ENCODE measurements at regions not wholly inside any gene's neighbourhood (a gene's known extent, or its start where the extent isn't known, plus 50 kb on each side); places are given as distances from the start of the nearest gene placed in this dataset.
A peak's percentile ranks its signal among the peaks of the same experiment; 100 is the strongest.

DNA sequence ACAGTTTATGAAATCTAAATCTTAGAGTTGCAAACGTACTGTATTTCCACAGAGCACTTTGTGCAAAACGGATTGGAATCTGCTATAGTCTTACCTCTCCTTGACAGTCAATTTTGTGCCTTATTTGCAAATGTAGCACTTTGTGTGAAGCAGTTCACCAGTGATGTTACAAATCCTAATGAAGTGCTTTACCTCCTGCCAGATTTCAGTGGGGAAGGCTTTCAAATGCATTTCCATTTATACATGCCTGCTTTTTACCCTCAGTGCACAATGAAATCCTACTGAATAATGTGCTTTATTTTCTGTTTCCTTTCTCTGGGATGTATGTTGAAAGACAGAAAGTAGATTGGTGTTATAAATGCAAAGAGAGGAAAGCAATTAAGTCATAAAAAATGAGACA lies 2141.6 kb upstream of the C9orf72 start:
- Mint-ChIP-seq H3K4me3 (no peak overlapping the region), H3K36me3 (ENCODE audit: insufficient read depth in 1 of 3, low read depth in 3 of 3) (no peaks in the 10 kb centered on the region), H3K27ac (peak overlapping the region in 1 of 3 experiments; percentile 14; a peak in 2 of 7 replicates), H3K4me1 (peaks cover 8 to 11% of the 10 kb centered on the region in 2 experiments), H3K27me3 (ENCODE audit: low read depth) (no peaks in the 10 kb centered on the region), H3K9me3 (no peaks in the 10 kb centered on the region)
- no peak overlapping the region for H3K4ac ChIP-seq (ENCODE audit: low read depth, low read length)
- H3K56ac ChIP-seq (ENCODE audit: insufficient read length, low read depth, low read length): no peak overlapping the region
- H4K8ac ChIP-seq (replicated peaks; ENCODE audit: insufficient read length, low read depth, low read length): no peak overlapping the region
- no peaks in the 10 kb centered on the region for H4K20me1 ChIP-seq (ENCODE audit: control insufficient read depth, insufficient read depth, insufficient read length)
- H2BK15ac ChIP-seq (ENCODE audit: low read depth, low read length): no peak overlapping the region
- H2BK12ac ChIP-seq (ENCODE audit: insufficient read length, low read depth, low read length): no peak overlapping the region
- H3K4me1 ChIP-seq (ENCODE audit: insufficient read depth, low read length): peaks cover 2% of the 10 kb centered on the region; the same call in 1 of the 2 replicates
- H3K27ac ChIP-seq (ENCODE audit: insufficient read length, low read depth, low read length): no peak overlapping the region
- DNase-seq: no peak
- no peaks in the 10 kb centered on the region for H3K23me2 ChIP-seq (ENCODE audit: insufficient read length, low read depth, low read length, poor library complexity, severe bottlenecking)
- H3K9me3 ChIP-seq (ENCODE audit: control insufficient read depth, low read depth, low read length): no peaks in the 10 kb centered on the region
- H3K18ac ChIP-seq (ENCODE audit: insufficient read length, low read depth, low read length): no peak overlapping the region
- no peak overlapping the region for H2BK120ac ChIP-seq (ENCODE audit: low read depth, low read length, poor library complexity, severe bottlenecking)
- H2BK5ac ChIP-seq (ENCODE audit: insufficient read length, low read length): no peak overlapping the region
- no peaks in the 10 kb centered on the region for H3K79me1 ChIP-seq (ENCODE audit: insufficient read depth, low read depth, low read length, poor library complexity, severe bottlenecking)
- H3T11ph ChIP-seq (ENCODE audit: low read length): no peak overlapping the region
- H3K4me2 ChIP-seq (ENCODE audit: insufficient read depth, insufficient read length, low read length): no peak overlapping the region
- H4K5ac ChIP-seq (ENCODE audit: insufficient read length, low read depth, low read length): no peak overlapping the region
- H3K14ac ChIP-seq (ENCODE audit: insufficient read depth, low read length): no peak overlapping the region
- no peak overlapping the region for H3K23ac ChIP-seq (ENCODE audit: insufficient read length, low read depth, low read length)
- no peak overlapping the region for H4K91ac ChIP-seq (ENCODE audit: insufficient read length, low read depth, low read length)
- TF ChIP-seq CTCF (conservative IDR thresholded peaks at IDR 0.05): no peak
- no peaks in the 10 kb centered on the region for H3K27me3 ChIP-seq (ENCODE audit: insufficient read depth, low read length)
- H2BK20ac ChIP-seq (ENCODE audit: low read depth, low read length, poor library complexity, severe bottlenecking): no peak overlapping the region
- H2AK5ac ChIP-seq (ENCODE audit: insufficient read length, low read length): no peak overlapping the region
- H3K9ac ChIP-seq (ENCODE audit: extremely low read depth, insufficient read length, low read length): no peak overlapping the region
- no peaks in the 10 kb centered on the region for H3K79me2 ChIP-seq (ENCODE audit: insufficient read depth, low read length)
- H2AFZ ChIP-seq (ENCODE audit: low read length): no peak overlapping the region
- no CpG with 5 or more reads among the region's 2 CpGs for WGBS (ENCODE audit: extremely low coverage, insufficient read length, low lambda C conversion rate)

All from H9 (cell line).